Gastroesophageal sphincter (tissue), 3 donors: ENCODE measurements at regions not wholly inside any gene's neighbourhood (a gene's known extent, or its start where the extent isn't known, plus 50 kb on each side); places are given as distances from the start of the nearest gene placed in this dataset.

ENCODE experiments used
- CTCF ChIP-seq, 4 experiments: fragments of 200-600 bp in 2 of 4; fragments of 450-650 bp in 2 of 4; sonication (generic) in 1 of 4; IDR thresholded peaks; one replicate each; pipeline ENCODE4 v1.5.1; 2017 to 2019; ENCODE audit warnings: antibody characterized with exemption in 4 of 4, mild to moderate bottlenecking in 2 of 4, moderate library complexity in 2 of 4
- EP300 ChIP-seq: sonication (generic); formaldehyde crosslinking; IDR thresholded peaks from one replicate; pipeline ENCODE4 v1.6.1; 2017; ENCODE audit warnings: antibody characterized with exemption, mild to moderate bottlenecking
- POLR2A ChIP-seq, 2 donors: fragments of 450-650 bp; IDR thresholded peaks; one replicate each; pipeline ENCODE4 v1.6.1; 2017; ENCODE audit warnings: antibody characterized with exemption in 2 of 2, mild to moderate bottlenecking in 2 of 2, moderate library complexity in 1 of 2
- POLR2AphosphoS5 ChIP-seq: sonication (generic); formaldehyde crosslinking; IDR thresholded peaks from one replicate; pipeline ENCODE4 v1.6.1; 2017; ENCODE audit warnings: antibody characterized with exemption

DNA sequence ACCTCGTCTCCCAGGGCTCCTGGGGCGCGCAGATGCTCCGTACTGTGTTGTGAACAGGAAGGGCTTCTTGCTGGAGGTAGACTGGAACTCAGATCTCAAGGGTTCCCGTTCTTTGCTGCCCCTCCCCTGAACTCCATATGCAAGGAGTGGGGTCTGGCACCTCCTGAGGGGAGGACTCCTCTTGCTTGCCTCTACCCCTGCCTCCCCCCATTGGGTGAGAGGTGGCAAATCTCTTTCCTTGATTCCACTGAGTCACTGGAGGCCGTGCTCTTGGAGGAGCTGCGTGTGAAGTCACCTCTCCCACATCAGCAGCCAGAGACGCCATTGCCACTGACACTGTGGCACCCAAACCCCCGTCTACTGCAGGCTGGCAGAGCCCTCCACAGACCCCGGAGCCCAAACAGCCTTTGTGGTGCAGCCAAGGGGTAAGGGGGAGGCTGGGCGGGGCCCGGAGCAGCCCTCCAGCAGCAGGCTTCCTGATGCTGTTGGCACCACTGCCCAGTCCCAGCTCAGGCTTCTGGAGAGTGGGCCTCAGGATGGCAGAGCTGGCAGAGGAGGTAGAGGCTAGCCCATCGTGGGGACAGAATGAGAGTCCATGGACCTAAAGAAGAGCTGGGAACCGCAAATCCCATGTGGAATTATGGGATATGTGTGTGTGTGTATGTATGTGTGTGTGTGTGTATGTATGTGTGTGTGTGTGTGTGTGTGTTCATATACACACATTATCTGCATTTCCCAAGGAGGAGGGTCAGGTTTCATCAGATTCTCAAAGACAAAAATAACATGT, 104.9 kb upstream of the RUNX3 start:
- TF ChIP-seq CTCF (IDR thresholded peaks at IDR 0.05) (no peak), POLR2A (IDR thresholded peaks at IDR 0.05) (no peak), EP300 (no peak), POLR2AphosphoS5 (no peak)
